Large intestine (tissue), 3 donors: ENCODE measurements at regions not wholly inside any gene's neighbourhood (a gene's known extent, or its start where the extent isn't known, plus 50 kb on each side); places are given as distances from the start of the nearest gene placed in this dataset.

Source experiments
- DNase-seq, 2 donors: peaks; one replicate each; pipeline versions ENCODE4 v3.0.0 to v3.0.0-alpha.2; 2013
- H3K27ac ChIP-seq: one replicate; pipeline ENCODE4 v1.5.1; 2013; ENCODE audit warnings: low read length
- H3K27me3 ChIP-seq: 2 replicates; pipeline ENCODE4 v1.6.1; 2013; ENCODE audit warnings: low read length; ENCODE audit not compliant: control insufficient read depth, insufficient read depth
- H3K36me3 ChIP-seq: 2 replicates; pipeline ENCODE4 v1.6.1; 2013; ENCODE audit warnings: low read length; ENCODE audit not compliant: control insufficient read depth, insufficient read depth
- H3K4me1 ChIP-seq: one replicate; pipeline ENCODE4 v1.6.1; 2013; ENCODE audit warnings: low read length; ENCODE audit not compliant: control insufficient read depth, insufficient read depth
- H3K4me3 ChIP-seq: one replicate; pipeline ENCODE4 v1.5.1; 2013; ENCODE audit warnings: low read length
- H3K9me3 ChIP-seq: one replicate; pipeline ENCODE4 v1.6.1; 2013; ENCODE audit warnings: mild to moderate bottlenecking, low read depth, low read length, moderate library complexity; ENCODE audit not compliant: control insufficient read depth
- WGBS: methylation state at CpG from one replicate; pipeline ENCODE4 v1.1.5; 2013; ENCODE audit warnings: low lambda C conversion rate; ENCODE audit not compliant: insufficient coverage; 5-methylcytosine and 5-hydroxymethylcytosine counted together

GRCh38 chr4:27861802-27862201 lies 1001.2 kb downstream of the STIM2 start:
- Histone ChIP-seq H3K27me3 (no peaks in the 10 kb centered on the region), H3K4me1 (no peaks in the 10 kb centered on the region), H3K27ac (no peak overlapping the region), H3K9me3 (no peaks in the 10 kb centered on the region), H3K4me3 (no peak overlapping the region), H3K36me3 (no peaks in the 10 kb centered on the region)
- no peak for DNase-seq
- no CpG with 5 or more reads among the region's 5 CpGs for WGBS

DNA sequence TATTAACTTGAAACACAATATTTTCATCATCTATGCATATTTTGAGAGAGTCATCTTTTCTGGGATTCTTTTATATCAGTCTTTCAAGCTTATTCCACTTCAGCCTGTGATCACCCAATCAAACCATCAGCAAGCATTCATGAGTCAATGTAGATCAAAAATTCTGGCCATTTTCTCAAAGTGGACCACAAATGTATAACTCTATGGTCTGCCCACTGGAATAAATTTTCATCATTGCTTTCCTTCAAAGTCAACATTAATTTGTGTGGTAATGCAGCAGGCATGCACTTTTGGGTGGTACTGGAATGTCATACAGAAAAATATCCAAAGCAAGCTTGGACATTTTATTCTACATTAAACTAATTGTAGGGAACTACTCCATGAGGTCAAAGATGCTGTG lies 1013.0 kb downstream of the STIM2 start:
- Histone ChIP-seq H3K4me1 (no peaks in the 10 kb centered on the region), H3K4me3 (no peak overlapping the region), H3K27ac (no peak overlapping the region), H3K27me3 (no peaks in the 10 kb centered on the region), H3K36me3 (no peaks in the 10 kb centered on the region), H3K9me3 (no peaks in the 10 kb centered on the region)
- DNase-seq, result no peak

GRCh38 chr4:27881705-27882104 lies 1021.1 kb downstream of the STIM2 start:
- no peak for DNase-seq
- H3K9me3 ChIP-seq, result no peaks in the 10 kb centered on the region

GRCh38 chr4:27886120-27886519 lies 1025.5 kb downstream of the STIM2 start:
- 90% methylated on average over 2 of the region's 2 CpGs for WGBS
- Histone ChIP-seq H3K9me3 (no peaks in the 10 kb centered on the region), H3K36me3 (no peaks in the 10 kb centered on the region), H3K4me1 (no peaks in the 10 kb centered on the region), H3K27ac (no peak overlapping the region), H3K4me3 (no peak overlapping the region), H3K27me3 (no peaks in the 10 kb centered on the region)
- no peak for DNase-seq

More at GRCh38 chr4:27881705-27882104, 1021.1 kb downstream of the STIM2 start:
- no peaks in the 10 kb centered on the region for H3K27me3 ChIP-seq
- no peaks in the 10 kb centered on the region for H3K4me1 ChIP-seq
- no peak overlapping the region for H3K27ac ChIP-seq
- H3K36me3 ChIP-seq, result no peaks in the 10 kb centered on the region
- H3K4me3 ChIP-seq, result no peak overlapping the region

GRCh38 chr4:27887646-27888045 lies 1027.0 kb downstream of the STIM2 start:
- H3K27me3 ChIP-seq, result no peaks in the 10 kb centered on the region
- H3K4me1 ChIP-seq, result no peaks in the 10 kb centered on the region
- no peak for DNase-seq
- no peak overlapping the region for H3K27ac ChIP-seq
- no CpG with 5 or more reads among the region's 2 CpGs for WGBS
- H3K9me3 ChIP-seq, result no peaks in the 10 kb centered on the region
- no peaks in the 10 kb centered on the region for H3K36me3 ChIP-seq
- no peak overlapping the region for H3K4me3 ChIP-seq

- no peaks in the 10 kb centered on the region for H3K4me1 ChIP-seq
- no peaks in the 10 kb centered on the region for H3K9me3 ChIP-seq
- WGBS, result no CpG with 5 or more reads among the region's 1 CpG
- H3K4me3 ChIP-seq, result no peak overlapping the region
- no peak overlapping the region for H3K27ac ChIP-seq
- no peaks in the 10 kb centered on the region for H3K36me3 ChIP-seq
- no peak for DNase-seq
- H3K27me3 ChIP-seq, result no peaks in the 10 kb centered on the region
These were observed 1027.9 kb downstream of the STIM2 start for GRCh38 chr4:27888505-27888904.

DNA sequence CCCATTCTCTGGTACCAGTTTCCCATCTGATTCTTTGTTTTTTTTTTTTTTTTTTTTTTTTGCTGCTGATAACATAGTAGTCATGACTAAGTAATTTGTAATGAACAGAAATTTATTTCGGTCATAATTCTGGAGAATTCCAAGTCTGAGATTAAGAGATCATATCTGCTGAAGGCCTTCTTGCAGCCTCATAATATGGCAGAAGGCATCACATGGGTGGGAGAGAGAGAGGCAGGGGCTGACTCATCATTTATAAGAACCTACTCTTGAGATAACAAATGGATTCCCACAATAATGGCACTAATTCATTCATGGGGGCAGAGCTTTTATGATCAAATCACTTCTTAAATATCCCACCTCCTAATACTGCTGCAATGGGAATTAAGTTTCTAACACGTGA lies 1034.3 kb downstream of the STIM2 start:
- WGBS, result 100% methylated on average over 1 of the region's 2 CpGs
- Histone ChIP-seq H3K9me3 (no peaks in the 10 kb centered on the region), H3K27ac (no peak overlapping the region), H3K27me3 (no peaks in the 10 kb centered on the region), H3K4me1 (no peaks in the 10 kb centered on the region), H3K36me3 (no peaks in the 10 kb centered on the region), H3K4me3 (no peak overlapping the region)
- no peak for DNase-seq

GRCh38 chr4:27908356-27908755 lies 1047.7 kb downstream of the STIM2 start:
- Histone ChIP-seq H3K9me3 (no peaks in the 10 kb centered on the region), H3K27me3 (no peaks in the 10 kb centered on the region), H3K4me1 (no peaks in the 10 kb centered on the region), H3K36me3 (no peaks in the 10 kb centered on the region), H3K27ac (no peak overlapping the region), H3K4me3 (no peak overlapping the region)
- DNase-seq, result no peak
- no CpG with 5 or more reads among the region's 3 CpGs for WGBS

GRCh38 chr4:27910227-27910626 lies 1049.6 kb downstream of the STIM2 start:
- DNase-seq, result no peak
- no peaks in the 10 kb centered on the region for H3K4me1 ChIP-seq
- H3K27ac ChIP-seq, result no peak overlapping the region
- H3K36me3 ChIP-seq, result no peaks in the 10 kb centered on the region
- H3K4me3 ChIP-seq, result no peak overlapping the region
- WGBS, result 80% methylated on average over 1 of the region's 2 CpGs
- no peaks in the 10 kb centered on the region for H3K9me3 ChIP-seq
- no peaks in the 10 kb centered on the region for H3K27me3 ChIP-seq

DNA sequence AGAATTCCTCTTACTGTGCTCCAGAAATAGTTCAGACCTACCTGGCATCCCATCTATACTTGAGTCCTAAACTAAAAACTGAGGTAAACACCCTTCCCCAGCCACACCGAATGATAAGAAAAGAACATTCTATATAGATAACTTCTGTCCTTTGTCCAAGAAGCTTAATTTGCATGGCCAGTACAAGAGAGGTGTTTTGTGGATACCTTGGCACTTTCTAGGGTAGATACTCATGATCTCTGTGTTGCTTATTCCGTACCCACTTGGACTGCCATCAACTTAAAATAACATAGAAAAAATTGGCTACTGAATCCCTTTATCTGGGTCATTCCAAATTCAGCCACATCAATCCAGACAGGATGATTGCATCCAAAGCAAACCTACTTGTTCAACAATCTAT lies 1050.4 kb downstream of the STIM2 start:
- no peak for DNase-seq
- H3K27me3 ChIP-seq, result no peaks in the 10 kb centered on the region
- H3K27ac ChIP-seq, result no peak overlapping the region
- no peak overlapping the region for H3K4me3 ChIP-seq
- H3K4me1 ChIP-seq, result no peaks in the 10 kb centered on the region
- WGBS, result no CpG with 5 or more reads among the region's 2 CpGs
- no peaks in the 10 kb centered on the region for H3K9me3 ChIP-seq
- no peaks in the 10 kb centered on the region for H3K36me3 ChIP-seq

GRCh38 chr4:27913738-27914137 lies 1053.1 kb downstream of the STIM2 start:
- no CpG with 5 or more reads among the region's 1 CpG for WGBS
- Histone ChIP-seq H3K27ac (no peak overlapping the region), H3K36me3 (no peaks in the 10 kb centered on the region), H3K4me3 (no peak overlapping the region), H3K27me3 (no peaks in the 10 kb centered on the region), H3K9me3 (no peaks in the 10 kb centered on the region), H3K4me1 (no peaks in the 10 kb centered on the region)
- no peak for DNase-seq
